Neural cell (in vitro differentiated cells): ENCODE measurements at regions not wholly inside any gene's neighbourhood (a gene's known extent, or its start where the extent isn't known, plus 50 kb on each side); places are given as distances from the start of the nearest gene placed in this dataset.

Experiments
- H2AFZ ChIP-seq: fragments of 200-600, 300-800 bp; sonication (generic), shearing (Covaris generic); 2 replicates; pipeline ENCODE4 v1.6.0; 2014; ENCODE audit warnings: low read depth, mild to moderate bottlenecking, antibody characterized with exemption, low read length, moderate library complexity
- H3F3A ChIP-seq: fragments of 200-600 bp; shearing (Covaris generic); 2 replicates; pipeline ENCODE4 v1.6.1; 2016; ENCODE audit warnings: mild to moderate bottlenecking, moderate library complexity, mixed read lengths, antibody characterized with exemption, low read length; ENCODE audit not compliant: insufficient read depth, poor library complexity, severe bottlenecking
- H3K27ac ChIP-seq: fragments of 200-600, 300-800 bp; sonication (generic), shearing (Covaris generic); 2 replicates; pipeline ENCODE4 v1.5.1; 2014; ENCODE audit warnings: mild to moderate bottlenecking, low read length, moderate library complexity
- H3K27me3 ChIP-seq: fragments of 300-800, 200-600 bp; sonication (generic), shearing (Covaris generic); 2 replicates; pipeline ENCODE4 v1.6.0; 2014; ENCODE audit warnings: mild to moderate bottlenecking, low read depth, low read length, moderate library complexity; ENCODE audit not compliant: insufficient read depth
- H3K36me3 ChIP-seq: fragments of 300-800, 200-600 bp; sonication (generic), shearing (Covaris generic); 2 replicates; pipeline ENCODE4 v1.5.1; 2014; ENCODE audit warnings: mild to moderate bottlenecking, antibody characterized with exemption, low read length, moderate library complexity; ENCODE audit not compliant: insufficient read depth
- H3K4me2 ChIP-seq: fragments of 300-800, 200-600 bp; sonication (generic), shearing (Covaris generic); 2 replicates; pipeline ENCODE4 v1.6.0; 2014; ENCODE audit warnings: mild to moderate bottlenecking, low read length
- H3K4me3 ChIP-seq: fragments of 300-800, 200-600 bp; sonication (generic), shearing (Covaris generic); 2 replicates; pipeline ENCODE4 v1.5.1; 2014; ENCODE audit warnings: mild to moderate bottlenecking, low read length, moderate library complexity
- H3K79me2 ChIP-seq: fragments of 200-600 bp; shearing (Covaris generic); replicated peaks from 2 replicates; pipeline ENCODE4 v1.6.0; 2014; ENCODE audit warnings: mild to moderate bottlenecking, low read length, moderate library complexity; ENCODE audit not compliant: insufficient read depth
- H3K9ac ChIP-seq: fragments of 300-800, 200-600 bp; sonication (generic), shearing (Covaris generic); 2 replicates; pipeline ENCODE4 v1.6.1; 2016; ENCODE audit warnings: mild to moderate bottlenecking, low read length, mixed read lengths
- H3K9me2 ChIP-seq: fragments of 200-600 bp; shearing (Covaris generic); 2 replicates; pipeline ENCODE4 v1.6.1; 2016; ENCODE audit warnings: mild to moderate bottlenecking, low read length, mixed read lengths; ENCODE audit not compliant: insufficient read depth
- H3K9me3 ChIP-seq: fragments of 200-600, 300-800 bp; sonication (generic), shearing (Covaris generic); 2 replicates; pipeline ENCODE4 v1.6.1; 2016; ENCODE audit warnings: mild to moderate bottlenecking, mixed run types, low read length, moderate library complexity, mixed read lengths
- H4K20me1 ChIP-seq: fragments of 200-600 bp; shearing (Covaris generic); 2 replicates; pipeline ENCODE4 v1.6.1; 2016; ENCODE audit warnings: mild to moderate bottlenecking, mixed run types; ENCODE audit not compliant: insufficient read depth
- EP300 ChIP-seq: fragments of 450-650 bp; conservative IDR thresholded peaks from 2 replicates; pipeline ENCODE4 v1.6.1; 2014; ENCODE audit warnings: antibody characterized with exemption, mild to moderate bottlenecking, moderate library complexity; ENCODE audit not compliant: poor library complexity, severe bottlenecking
- EZH2 ChIP-seq: fragments of 200-600, 300-800 bp; shearing (Covaris generic), sonication (generic); IDR thresholded peaks from 2 replicates; pipeline ENCODE4 v1.6.1; 2014; ENCODE audit warnings: antibody characterized with exemption, low read length, borderline replicate concordance, mild to moderate bottlenecking; ENCODE audit not compliant: insufficient read depth, poor library complexity, severe bottlenecking
- MXI1 ChIP-seq: fragments of 450-650 bp; conservative IDR thresholded peaks from 2 replicates; pipeline ENCODE4 v1.6.1; 2014; ENCODE audit warnings: antibody characterized with exemption, mild to moderate bottlenecking; ENCODE audit not compliant: poor library complexity, severe bottlenecking
- POLR2AphosphoS5 ChIP-seq: IDR thresholded peaks from 2 replicates; pipeline ENCODE4 v1.6.1; 2012
- RAD21 ChIP-seq: fragments of 450-650 bp; conservative IDR thresholded peaks from 2 replicates; pipeline ENCODE4 v1.6.1; 2014; ENCODE audit warnings: antibody characterized with exemption, mild to moderate bottlenecking, moderate library complexity
- SMC3 ChIP-seq: fragments of 450-650 bp; conservative IDR thresholded peaks from 2 replicates; pipeline ENCODE4 v1.6.1; 2014; ENCODE audit warnings: antibody characterized with exemption, mild to moderate bottlenecking, moderate library complexity; ENCODE audit not compliant: poor library complexity
- TAF1 ChIP-seq: IDR thresholded peaks from 2 replicates; pipeline ENCODE4 v1.6.1; 2012; ENCODE audit warnings: low read depth
- TF ChIP-seq, protein P1 (sequence below): fragments of 450-650 bp; IDR thresholded peaks from 2 replicates; pipeline ENCODE4 v1.5.1; 2014; ENCODE audit warnings: antibody characterized with exemption, mild to moderate bottlenecking, moderate library complexity; ENCODE audit not compliant: poor library complexity, severe bottlenecking
- TF ChIP-seq, protein P2 (sequence below): IDR thresholded peaks from 2 replicates; pipeline ENCODE4 v1.6.1; 2012; ENCODE audit warnings: borderline replicate concordance

DNA sequence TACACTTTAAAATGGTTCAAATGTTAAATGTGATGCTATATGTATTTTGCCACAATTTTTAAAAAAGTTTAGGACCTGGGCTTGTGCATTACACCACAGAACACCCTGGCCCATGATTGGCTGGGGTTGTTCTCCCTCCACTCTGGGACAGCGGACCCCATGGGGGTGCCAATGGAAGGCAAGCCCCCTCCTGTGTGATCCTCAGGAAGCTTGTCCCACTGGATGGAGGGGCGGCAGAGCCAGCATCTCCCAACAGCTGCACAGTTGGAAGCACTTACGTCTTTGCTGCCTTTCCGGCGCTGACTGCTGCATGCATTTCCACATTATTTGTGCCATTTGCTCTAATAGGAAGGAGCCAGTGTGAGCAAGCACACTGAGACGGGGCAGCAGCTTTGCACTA is 196.5 kb downstream of the SHANK2 start:
- Histone ChIP-seq H3K9ac (no peak overlapping the region), H3K9me2 (no peaks in the 10 kb centered on the region), H3K4me3 (no peak overlapping the region), H4K20me1 (no peaks in the 10 kb centered on the region), H3K4me2 (no peak overlapping the region), H3K79me2 (no peaks in the 10 kb centered on the region), H2AFZ (no peak overlapping the region), H3K27me3 (no peaks in the 10 kb centered on the region), H3K27ac (no peak overlapping the region), H3F3A (no peaks in the 10 kb centered on the region), H3K36me3 (no peaks in the 10 kb centered on the region), H3K9me3 (no peaks in the 10 kb centered on the region)
- TF ChIP-seq EP300 (no peak), EZH2 (no peak), POLR2AphosphoS5 (no peak), SMC3 (no peak), MXI1 (no peak), TAF1 (no peak), RAD21 (no peak)
- TF ChIP-seq, protein P1, sequence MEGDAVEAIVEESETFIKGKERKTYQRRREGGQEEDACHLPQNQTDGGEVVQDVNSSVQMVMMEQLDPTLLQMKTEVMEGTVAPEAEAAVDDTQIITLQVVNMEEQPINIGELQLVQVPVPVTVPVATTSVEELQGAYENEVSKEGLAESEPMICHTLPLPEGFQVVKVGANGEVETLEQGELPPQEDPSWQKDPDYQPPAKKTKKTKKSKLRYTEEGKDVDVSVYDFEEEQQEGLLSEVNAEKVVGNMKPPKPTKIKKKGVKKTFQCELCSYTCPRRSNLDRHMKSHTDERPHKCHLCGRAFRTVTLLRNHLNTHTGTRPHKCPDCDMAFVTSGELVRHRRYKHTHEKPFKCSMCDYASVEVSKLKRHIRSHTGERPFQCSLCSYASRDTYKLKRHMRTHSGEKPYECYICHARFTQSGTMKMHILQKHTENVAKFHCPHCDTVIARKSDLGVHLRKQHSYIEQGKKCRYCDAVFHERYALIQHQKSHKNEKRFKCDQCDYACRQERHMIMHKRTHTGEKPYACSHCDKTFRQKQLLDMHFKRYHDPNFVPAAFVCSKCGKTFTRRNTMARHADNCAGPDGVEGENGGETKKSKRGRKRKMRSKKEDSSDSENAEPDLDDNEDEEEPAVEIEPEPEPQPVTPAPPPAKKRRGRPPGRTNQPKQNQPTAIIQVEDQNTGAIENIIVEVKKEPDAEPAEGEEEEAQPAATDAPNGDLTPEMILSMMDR, result no peak
- TF ChIP-seq, protein P2, sequence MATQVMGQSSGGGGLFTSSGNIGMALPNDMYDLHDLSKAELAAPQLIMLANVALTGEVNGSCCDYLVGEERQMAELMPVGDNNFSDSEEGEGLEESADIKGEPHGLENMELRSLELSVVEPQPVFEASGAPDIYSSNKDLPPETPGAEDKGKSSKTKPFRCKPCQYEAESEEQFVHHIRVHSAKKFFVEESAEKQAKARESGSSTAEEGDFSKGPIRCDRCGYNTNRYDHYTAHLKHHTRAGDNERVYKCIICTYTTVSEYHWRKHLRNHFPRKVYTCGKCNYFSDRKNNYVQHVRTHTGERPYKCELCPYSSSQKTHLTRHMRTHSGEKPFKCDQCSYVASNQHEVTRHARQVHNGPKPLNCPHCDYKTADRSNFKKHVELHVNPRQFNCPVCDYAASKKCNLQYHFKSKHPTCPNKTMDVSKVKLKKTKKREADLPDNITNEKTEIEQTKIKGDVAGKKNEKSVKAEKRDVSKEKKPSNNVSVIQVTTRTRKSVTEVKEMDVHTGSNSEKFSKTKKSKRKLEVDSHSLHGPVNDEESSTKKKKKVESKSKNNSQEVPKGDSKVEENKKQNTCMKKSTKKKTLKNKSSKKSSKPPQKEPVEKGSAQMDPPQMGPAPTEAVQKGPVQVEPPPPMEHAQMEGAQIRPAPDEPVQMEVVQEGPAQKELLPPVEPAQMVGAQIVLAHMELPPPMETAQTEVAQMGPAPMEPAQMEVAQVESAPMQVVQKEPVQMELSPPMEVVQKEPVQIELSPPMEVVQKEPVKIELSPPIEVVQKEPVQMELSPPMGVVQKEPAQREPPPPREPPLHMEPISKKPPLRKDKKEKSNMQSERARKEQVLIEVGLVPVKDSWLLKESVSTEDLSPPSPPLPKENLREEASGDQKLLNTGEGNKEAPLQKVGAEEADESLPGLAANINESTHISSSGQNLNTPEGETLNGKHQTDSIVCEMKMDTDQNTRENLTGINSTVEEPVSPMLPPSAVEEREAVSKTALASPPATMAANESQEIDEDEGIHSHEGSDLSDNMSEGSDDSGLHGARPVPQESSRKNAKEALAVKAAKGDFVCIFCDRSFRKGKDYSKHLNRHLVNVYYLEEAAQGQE, result no peak
